T-helper 1 cell treated with Interleukin-12 subunit alpha and Interleukin-12 subunit beta and Interleukin-4 antibody, amounts not matched to agents 30 μg/mL and 1 μg/mL, for 36 hours (primary cell): ENCODE measurements at regions not wholly inside any gene's neighbourhood (a gene's known extent, or its start where the extent isn't known, plus 50 kb on each side); places are given as distances from the start of the nearest gene placed in this dataset.
"Not testable (repeated sequence)": the region's sequence is repeated elsewhere in the genome, so short reads cannot be mapped to it uniquely, and the experiment has no call there.

Experiments used
- H3K27ac Mint-ChIP-seq: one replicate; pipeline ENCODE4 v1.8.0; 2021; ENCODE audit warnings: mild to moderate bottlenecking, mixed read lengths
- H3K27me3 Mint-ChIP-seq: one replicate; pipeline ENCODE4 v1.8.0; 2021; ENCODE audit warnings: low read depth, mixed read lengths
- H3K36me3 Mint-ChIP-seq: one replicate; pipeline ENCODE4 v1.8.0; 2021; ENCODE audit warnings: low read depth, mixed read lengths
- H3K4me1 Mint-ChIP-seq: one replicate; pipeline ENCODE4 v1.8.0; 2021; ENCODE audit warnings: low read depth, mixed read lengths
- H3K4me3 Mint-ChIP-seq: one replicate; pipeline ENCODE4 v1.8.0; 2021; ENCODE audit warnings: mild to moderate bottlenecking, moderate library complexity, mixed read lengths
- H3K9me3 Mint-ChIP-seq: one replicate; pipeline ENCODE4 v1.8.0; 2021; ENCODE audit warnings: mixed read lengths

GRCh38 chr11:86176165-86176884, 68.2 kb upstream of the EED start:
- Mint-ChIP-seq H3K9me3 (peaks cover 4% of the 10 kb centered on the region), H3K4me3 (peak overlapping the region; percentile 11), H3K27me3 (no peaks in the 10 kb centered on the region), H3K27ac (peak overlapping the region; percentile 81), H3K36me3 (peaks cover 2% of the 10 kb centered on the region), H3K4me1 (peaks cover 22% of the 10 kb centered on the region)

- peaks cover 2% of the 10 kb centered on the region for H3K36me3 Mint-ChIP-seq
- H3K27me3 Mint-ChIP-seq: no peaks in the 10 kb centered on the region
- peaks cover 4% of the 10 kb centered on the region for H3K9me3 Mint-ChIP-seq
- no peak overlapping the region for H3K4me3 Mint-ChIP-seq
- peaks cover 22% of the 10 kb centered on the region for H3K4me1 Mint-ChIP-seq
- H3K27ac Mint-ChIP-seq: peak overlapping the region; percentile 81
These were observed 68.9 kb upstream of the EED start for GRCh38 chr11:86175626-86176025.

GRCh38 chr11:86175191-86175590, 69.4 kb upstream of the EED start:
- Mint-ChIP-seq H3K4me1 (peaks cover 22% of the 10 kb centered on the region), H3K27ac (peak overlapping the region; percentile 47), H3K4me3 (no peak overlapping the region), H3K9me3 (peaks cover 4% of the 10 kb centered on the region), H3K27me3 (no peaks in the 10 kb centered on the region), H3K36me3 (peaks cover 2% of the 10 kb centered on the region)

- Mint-ChIP-seq H3K36me3 (peaks cover 2% of the 10 kb centered on the region), H3K4me3 (no peak overlapping the region), H3K27me3 (no peaks in the 10 kb centered on the region), H3K27ac (no peak overlapping the region), H3K4me1 (peaks cover 22% of the 10 kb centered on the region), H3K9me3 (peaks cover 4% of the 10 kb centered on the region)
These were observed 70.2 kb upstream of the EED start for GRCh38 chr11:86174101-86175046.

- H3K9me3 Mint-ChIP-seq: no peaks in the 10 kb centered on the region
- H3K4me3 Mint-ChIP-seq: no peak overlapping the region
- H3K36me3 Mint-ChIP-seq: peaks cover 2% of the 10 kb centered on the region
These were observed 71.7 kb upstream of the EED start for GRCh38 chr11:86172894-86173293.

GRCh38 chr11:86171627-86172026, 72.9 kb upstream of the EED start:
- Mint-ChIP-seq H3K36me3 (no peaks in the 10 kb centered on the region), H3K4me1 (peaks cover 13% of the 10 kb centered on the region), H3K27ac (no peak overlapping the region), H3K4me3 (no peak overlapping the region), H3K9me3 (no peaks in the 10 kb centered on the region), H3K27me3 (no peaks in the 10 kb centered on the region)

More at GRCh38 chr11:86172894-86173293, 71.7 kb upstream of the EED start:
- H3K4me1 Mint-ChIP-seq: peaks cover 19% of the 10 kb centered on the region
- no peak overlapping the region for H3K27ac Mint-ChIP-seq
- H3K27me3 Mint-ChIP-seq: no peaks in the 10 kb centered on the region

- no peaks in the 10 kb centered on the region for H3K27me3 Mint-ChIP-seq
- H3K4me1 Mint-ChIP-seq: no peaks in the 10 kb centered on the region
- H3K36me3 Mint-ChIP-seq: no peaks in the 10 kb centered on the region
- H3K4me3 Mint-ChIP-seq: no peak overlapping the region
- H3K27ac Mint-ChIP-seq: no peak overlapping the region
- H3K9me3 Mint-ChIP-seq: peaks cover 4% of the 10 kb centered on the region
These were observed 76.9 kb upstream of the EED start for GRCh38 chr11:86167499-86168164.

- not testable (repeated sequence) for H3K27me3 Mint-ChIP-seq, H3K4me3 Mint-ChIP-seq, H3K9me3 Mint-ChIP-seq, H3K4me1 Mint-ChIP-seq, H3K36me3 Mint-ChIP-seq, H3K27ac Mint-ChIP-seq
These were observed 78.3 kb upstream of the EED start for GRCh38 chr11:86166287-86166686.

GRCh38 chr11:86164106-86164505, 80.4 kb upstream of the EED start:
- peaks cover 15% of the 10 kb centered on the region for H3K4me1 Mint-ChIP-seq
- peaks cover 7% of the 10 kb centered on the region for H3K9me3 Mint-ChIP-seq
- H3K27ac Mint-ChIP-seq: no peak overlapping the region
- no peaks in the 10 kb centered on the region for H3K27me3 Mint-ChIP-seq
- no peak overlapping the region for H3K4me3 Mint-ChIP-seq
- peaks cover 1% of the 10 kb centered on the region for H3K36me3 Mint-ChIP-seq

- not testable (repeated sequence) for H3K4me3 Mint-ChIP-seq, H3K27me3 Mint-ChIP-seq, H3K27ac Mint-ChIP-seq, H3K36me3 Mint-ChIP-seq
- peaks cover 23% of the 10 kb centered on the region for H3K4me1 Mint-ChIP-seq
- H3K9me3 Mint-ChIP-seq: peaks cover 11% of the 10 kb centered on the region
These were observed 81.2 kb upstream of the EED start for GRCh38 chr11:86163221-86163876.

- Mint-ChIP-seq H3K27me3 (no peaks in the 10 kb centered on the region), H3K4me3 (no peak overlapping the region), H3K9me3 (peaks cover 11% of the 10 kb centered on the region), H3K27ac (no peak overlapping the region), H3K4me1 (peaks cover 30% of the 10 kb centered on the region), H3K36me3 (peaks cover 4% of the 10 kb centered on the region)
These were observed 82.3 kb upstream of the EED start for GRCh38 chr11:86162239-86162638.

- H3K4me1 Mint-ChIP-seq: peaks cover 30% of the 10 kb centered on the region
- H3K9me3 Mint-ChIP-seq: peaks cover 11% of the 10 kb centered on the region
- H3K27me3 Mint-ChIP-seq: no peaks in the 10 kb centered on the region
- H3K27ac Mint-ChIP-seq: peak overlapping the region; percentile 33
- H3K4me3 Mint-ChIP-seq: no peak overlapping the region
- peaks cover 4% of the 10 kb centered on the region for H3K36me3 Mint-ChIP-seq
These were observed 82.7 kb upstream of the EED start for GRCh38 chr11:86161837-86162236.

GRCh38 chr11:86161336-86161735, 83.2 kb upstream of the EED start:
- peaks cover 9% of the 10 kb centered on the region for H3K9me3 Mint-ChIP-seq
- no peak overlapping the region for H3K27ac Mint-ChIP-seq
- H3K4me3 Mint-ChIP-seq: no peak overlapping the region
- H3K36me3 Mint-ChIP-seq: peaks cover 4% of the 10 kb centered on the region
- no peaks in the 10 kb centered on the region for H3K27me3 Mint-ChIP-seq
- peaks cover 34% of the 10 kb centered on the region for H3K4me1 Mint-ChIP-seq

- Mint-ChIP-seq H3K9me3 (peaks cover 7% of the 10 kb centered on the region), H3K36me3 (peaks cover 4% of the 10 kb centered on the region), H3K4me3 (no peak overlapping the region), H3K27ac (no peak overlapping the region), H3K27me3 (no peaks in the 10 kb centered on the region), H3K4me1 (peaks cover 35% of the 10 kb centered on the region)
These were observed 83.9 kb upstream of the EED start for GRCh38 chr11:86160541-86161149.
